ENCODE measurements at regions not wholly inside any gene's neighbourhood (a gene's known extent, or its start where the extent isn't known, plus 50 kb on each side); places are given as distances from the start of the nearest gene placed in this dataset.
A peak's percentile ranks its signal among the peaks of the same experiment; 100 is the strongest.

- no peak overlapping the region for H3K27ac ChIP-seq
- no peak for DNase-seq
- no peaks in the 10 kb centered on the region for H3K36me3 ChIP-seq (ENCODE audit: low read depth)
- H3K9ac ChIP-seq, result no peak overlapping the region
- H3K4me1 ChIP-seq (ENCODE audit: insufficient read depth), result no peaks in the 10 kb centered on the region
- H3K27me3 ChIP-seq (replicated peaks; ENCODE audit: insufficient read depth), result no peaks in the 10 kb centered on the region
- in situ Hi-C loops (cut with MboI), result loop anchor here (25.0 kb wide), 1 partner anchor 426 kb away; no protein-coding TSS in a partner anchor
- no peaks in the 10 kb centered on the region for H3F3A ChIP-seq (ENCODE audit: insufficient read depth)
- H3K9me2 ChIP-seq (ENCODE audit: insufficient read depth), result no peaks in the 10 kb centered on the region
- H3K9me3 ChIP-seq (ENCODE audit: low read depth), result no peaks in the 10 kb centered on the region
- H4K20me1 ChIP-seq (ENCODE audit: insufficient read depth), result no peaks in the 10 kb centered on the region
- no peaks in the 10 kb centered on the region for H3K79me2 ChIP-seq (ENCODE audit: insufficient read depth)
- H3K4me3 ChIP-seq, result no peak overlapping the region
- TF ChIP-seq EZH2 (IDR thresholded peaks at IDR 0.05; ENCODE audit: insufficient read depth, poor library complexity, severe bottlenecking), result no peak
- TF ChIP-seq EZH2phosphoT487 (IDR thresholded peaks at IDR 0.05; ENCODE audit: insufficient read depth, low read depth), result no peak
- H2AFZ ChIP-seq, result no peak overlapping the region
- H3K4me2 ChIP-seq (ENCODE audit: unreplicated experiment), result no peak overlapping the region
Measured at GRCh38 chr7:13713092-13713491, 276.4 kb downstream of the ETV1 start.

GRCh38 chr7:13715534-13715933 is 273.9 kb downstream of the ETV1 start:
- in situ Hi-C loops (cut with MboI), result loop anchor here (25.0 kb wide), 1 partner anchor 428 kb away; no protein-coding TSS in a partner anchor
- Histone ChIP-seq H3F3A (ENCODE audit: insufficient read depth) (no peaks in the 10 kb centered on the region), H3K9me3 (ENCODE audit: low read depth) (no peaks in the 10 kb centered on the region), H3K4me1 (ENCODE audit: insufficient read depth) (no peaks in the 10 kb centered on the region), H3K9me2 (ENCODE audit: insufficient read depth) (no peaks in the 10 kb centered on the region), H3K9ac (no peak overlapping the region), H3K4me3 (no peak overlapping the region), H2AFZ (no peak overlapping the region), H3K4me2 (ENCODE audit: unreplicated experiment) (no peak overlapping the region), H3K27me3 (replicated peaks; ENCODE audit: insufficient read depth) (no peaks in the 10 kb centered on the region), H3K36me3 (ENCODE audit: low read depth) (no peaks in the 10 kb centered on the region), H3K79me2 (ENCODE audit: insufficient read depth) (no peaks in the 10 kb centered on the region), H3K27ac (no peak overlapping the region), H4K20me1 (ENCODE audit: insufficient read depth) (no peaks in the 10 kb centered on the region)
- TF ChIP-seq EZH2 (IDR thresholded peaks at IDR 0.05; ENCODE audit: insufficient read depth, poor library complexity, severe bottlenecking) (no peak), EZH2phosphoT487 (IDR thresholded peaks at IDR 0.05; ENCODE audit: insufficient read depth, low read depth) (no peak)
- DNase-seq, result no peak
- 45 to 48% methylated on average over 1 of the region's 1 CpG for WGBS, 2 experiments (ENCODE audit: low coverage in 1 of 2, low lambda C conversion rate in 2 of 2, missing lambda C conversion rate in 2 of 2)

GRCh38 chr7:13717031-13717430 is 272.4 kb downstream of the ETV1 start:
- H3K9me3 ChIP-seq (ENCODE audit: low read depth), result no peaks in the 10 kb centered on the region
- no peak overlapping the region for H3K27ac ChIP-seq
- in situ Hi-C loops (cut with MboI), result loop anchor here (25.0 kb wide), 1 partner anchor 430 kb away; no protein-coding TSS in a partner anchor
- WGBS, 2 experiments (ENCODE audit: low coverage in 1 of 2, low lambda C conversion rate in 2 of 2, missing lambda C conversion rate in 2 of 2), result 21 to 30% methylated on average over 2 of the region's 2 CpGs
- H2AFZ ChIP-seq, result no peak overlapping the region
- no peaks in the 10 kb centered on the region for H3K9me2 ChIP-seq (ENCODE audit: insufficient read depth)
- H3K4me3 ChIP-seq, result no peak overlapping the region
- no peaks in the 10 kb centered on the region for H3K36me3 ChIP-seq (ENCODE audit: low read depth)
- H3K4me1 ChIP-seq (ENCODE audit: insufficient read depth), result no peaks in the 10 kb centered on the region
- no peaks in the 10 kb centered on the region for H3K27me3 ChIP-seq (replicated peaks; ENCODE audit: insufficient read depth)
- no peaks in the 10 kb centered on the region for H4K20me1 ChIP-seq (ENCODE audit: insufficient read depth)
- no peaks in the 10 kb centered on the region for H3F3A ChIP-seq (ENCODE audit: insufficient read depth)
- H3K9ac ChIP-seq, result no peak overlapping the region
- TF ChIP-seq EZH2phosphoT487 (IDR thresholded peaks at IDR 0.05; ENCODE audit: insufficient read depth, low read depth) (no peak), EZH2 (IDR thresholded peaks at IDR 0.05; ENCODE audit: insufficient read depth, poor library complexity, severe bottlenecking) (no peak)
- no peaks in the 10 kb centered on the region for H3K79me2 ChIP-seq (ENCODE audit: insufficient read depth)
- no peak overlapping the region for H3K4me2 ChIP-seq (ENCODE audit: unreplicated experiment)
- no peak for DNase-seq

- Histone ChIP-seq H3K27ac (no peak overlapping the region), H2AFZ (peak overlapping the region; percentile 19; the same call in 1 of the 2 replicates), H3F3A (ENCODE audit: insufficient read depth) (no peaks in the 10 kb centered on the region), H3K4me2 (ENCODE audit: unreplicated experiment) (no peak overlapping the region), H3K79me2 (ENCODE audit: insufficient read depth) (no peaks in the 10 kb centered on the region), H3K4me3 (no peak overlapping the region), H4K20me1 (ENCODE audit: insufficient read depth) (no peaks in the 10 kb centered on the region), H3K9me3 (ENCODE audit: low read depth) (no peaks in the 10 kb centered on the region), H3K4me1 (ENCODE audit: insufficient read depth) (no peaks in the 10 kb centered on the region), H3K9ac (no peak overlapping the region), H3K36me3 (ENCODE audit: low read depth) (no peaks in the 10 kb centered on the region), H3K9me2 (ENCODE audit: insufficient read depth) (no peaks in the 10 kb centered on the region), H3K27me3 (replicated peaks; ENCODE audit: insufficient read depth) (no peaks in the 10 kb centered on the region)
- DNase-seq, result no peak
- in situ Hi-C loops (cut with MboI), result loop anchor here (25.0 kb wide), 1 partner anchor 437 kb away; no protein-coding TSS in a partner anchor
- 76 to 77% methylated on average over 8 of the region's 8 CpGs for WGBS, 2 experiments (ENCODE audit: low coverage in 1 of 2, low lambda C conversion rate in 2 of 2, missing lambda C conversion rate in 2 of 2)
- TF ChIP-seq EZH2phosphoT487 (IDR thresholded peaks at IDR 0.05; ENCODE audit: insufficient read depth, low read depth) (no peak), EZH2 (IDR thresholded peaks at IDR 0.05; ENCODE audit: insufficient read depth, poor library complexity, severe bottlenecking) (no peak)
Measured at GRCh38 chr7:13724191-13724976, 265.1 kb downstream of the ETV1 start.

Data from GM23248 (cell line).